Stimulated activated CD8-positive, alpha-beta memory T cell treated with anti-CD3 and anti-CD28 coated beads, Interleukin-7, amount 100 ng/mL, for 48 hours (primary cell): ENCODE measurements at regions not wholly inside any gene's neighbourhood (a gene's known extent, or its start where the extent isn't known, plus 50 kb on each side); places are given as distances from the start of the nearest gene placed in this dataset.

Experiments used
- DNase-seq, 2 donors: peaks; one replicate each; pipeline ENCODE4 v3.0.0-alpha.2; 2020; ENCODE audit warnings: low read depth in 1 of 2; ENCODE audit errors: extremely low read depth in 1 of 2

DNA sequence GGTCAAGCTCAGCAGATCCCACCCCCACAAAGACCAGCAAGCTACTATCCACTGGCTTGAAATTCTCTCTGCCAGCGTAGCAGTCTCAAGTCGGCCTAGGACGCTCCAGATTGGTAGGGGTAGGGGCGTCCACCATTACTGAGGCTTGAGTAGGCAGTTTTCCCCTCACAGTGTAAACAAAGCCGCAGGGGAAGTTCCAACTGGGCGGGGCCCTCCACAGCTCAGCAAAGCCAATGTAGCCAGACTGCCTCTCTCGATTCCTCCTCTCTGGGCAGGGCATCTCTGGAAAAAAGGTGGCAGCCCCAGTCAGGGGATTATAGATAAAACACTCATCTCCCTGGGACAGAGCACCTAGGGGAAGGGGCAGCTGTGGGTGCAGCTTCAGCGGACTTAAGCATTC, 1064.9 kb upstream of the TENM4 start:
- no peak for DNase-seq

DNA sequence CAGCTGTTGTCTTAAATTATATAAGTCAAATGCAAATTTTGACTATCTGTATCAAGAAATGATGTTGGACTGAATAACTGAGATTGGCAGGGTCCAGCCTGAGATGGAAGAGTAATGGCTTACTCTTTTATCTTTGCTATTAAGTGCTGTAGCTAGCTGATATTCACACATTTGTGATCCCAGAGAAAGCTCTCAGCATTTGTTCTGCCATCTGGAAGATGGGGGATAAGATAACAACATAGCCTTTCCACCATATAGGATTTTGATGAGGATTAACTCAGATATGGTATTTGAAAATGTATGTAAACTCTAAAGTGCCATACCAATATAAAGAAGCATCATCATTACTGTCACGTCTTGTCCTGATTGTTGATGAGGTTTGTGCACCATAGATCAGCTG, 1063.2 kb upstream of the TENM4 start:
- DNase-seq: no peak

DNA sequence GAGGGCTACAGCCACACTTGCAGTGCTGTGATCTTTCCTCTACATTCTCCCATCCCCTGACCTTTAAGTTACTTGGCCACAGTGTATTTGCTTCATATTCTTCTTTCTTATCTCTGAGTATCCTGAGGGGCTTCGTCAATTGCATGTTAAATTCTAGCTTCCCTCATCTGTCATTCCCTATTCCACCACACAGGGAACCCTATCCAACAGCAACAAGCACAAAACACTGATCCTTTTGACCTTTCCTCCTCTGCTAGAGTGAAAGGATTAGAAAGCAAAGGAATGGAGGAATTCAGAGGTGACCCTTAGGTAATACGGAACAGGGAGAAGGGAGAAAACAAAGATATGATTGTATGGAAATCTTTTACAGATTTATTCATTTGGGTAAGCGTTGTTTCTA, 1061.7 kb upstream of the TENM4 start:
- no peak for DNase-seq

DNA sequence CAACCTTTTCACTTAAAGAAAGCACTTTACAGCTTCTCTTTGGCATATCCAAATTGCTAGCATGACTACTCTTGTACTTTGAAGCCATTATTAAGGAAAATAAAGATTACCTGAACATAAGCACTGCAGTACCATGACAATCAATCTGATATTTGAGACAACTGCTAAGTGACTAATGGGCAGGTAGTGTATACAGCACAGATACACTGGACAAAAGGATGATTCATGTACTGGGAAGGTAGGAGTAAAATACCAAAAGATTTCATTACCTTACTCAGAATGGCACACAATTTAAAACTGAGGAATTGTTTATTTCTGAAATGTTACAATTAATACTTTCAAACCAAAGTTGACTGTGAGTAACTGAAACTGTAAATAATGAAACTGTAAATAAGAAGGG, 1054.3 kb upstream of the TENM4 start:
- DNase-seq: no peak

DNA sequence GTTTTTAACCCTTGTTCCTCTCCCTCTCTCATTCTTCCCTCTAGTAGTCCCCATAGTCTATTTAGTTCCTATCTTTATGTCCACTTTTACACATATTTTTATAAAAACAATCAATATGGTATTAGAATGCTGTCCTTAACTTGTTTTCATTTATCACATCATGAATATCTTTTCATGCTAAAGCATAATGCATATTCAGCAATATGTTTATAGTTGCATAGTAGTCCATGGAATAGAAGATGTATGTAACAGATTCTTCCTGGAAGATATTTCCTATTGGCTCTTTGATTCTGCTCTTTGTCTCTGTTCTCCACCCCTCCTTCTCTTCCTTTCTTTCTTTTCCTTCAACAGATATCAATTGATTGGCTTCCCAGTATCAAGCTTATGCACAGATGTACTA, 1047.1 kb upstream of the TENM4 start:
- no peak for DNase-seq

DNA sequence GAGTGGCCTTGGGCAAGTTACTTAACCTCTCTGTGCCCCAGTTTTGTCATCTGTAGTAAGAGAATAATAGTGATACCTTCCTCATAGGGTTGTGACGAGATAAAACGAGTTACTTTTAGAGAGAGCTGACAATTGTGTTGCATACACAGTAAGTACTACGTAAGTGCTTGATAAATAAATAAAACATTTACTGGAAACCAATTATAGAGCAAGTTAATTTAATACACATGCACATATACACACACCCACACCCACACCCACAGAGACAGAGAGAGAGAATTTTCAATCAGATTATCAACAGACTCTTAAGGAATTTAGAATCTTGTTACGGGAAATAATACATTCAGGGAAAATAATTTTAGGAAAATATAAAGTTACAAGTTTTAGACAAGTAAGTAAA, 1045.8 kb upstream of the TENM4 start:
- DNase-seq: no peak

DNA sequence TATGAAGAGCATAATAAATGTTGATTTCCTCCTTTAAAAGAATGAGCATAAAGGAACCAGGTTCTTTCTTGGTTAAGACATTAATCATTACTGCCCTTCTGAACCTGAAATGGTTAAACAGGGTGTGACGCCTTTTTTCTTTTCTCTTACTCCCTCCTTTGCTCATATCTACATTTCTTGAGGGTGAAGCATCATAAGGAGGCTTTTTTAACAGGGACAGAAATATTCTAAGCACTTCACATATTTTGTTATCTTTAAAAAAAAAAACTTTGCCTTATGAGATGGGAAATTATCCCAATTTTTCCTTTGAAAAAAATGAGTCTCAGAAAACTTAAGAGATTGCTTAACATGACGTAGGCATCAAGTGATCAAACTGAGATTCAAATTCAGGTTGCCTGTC, 1036.3 kb upstream of the TENM4 start:
- DNase-seq: no peak

DNA sequence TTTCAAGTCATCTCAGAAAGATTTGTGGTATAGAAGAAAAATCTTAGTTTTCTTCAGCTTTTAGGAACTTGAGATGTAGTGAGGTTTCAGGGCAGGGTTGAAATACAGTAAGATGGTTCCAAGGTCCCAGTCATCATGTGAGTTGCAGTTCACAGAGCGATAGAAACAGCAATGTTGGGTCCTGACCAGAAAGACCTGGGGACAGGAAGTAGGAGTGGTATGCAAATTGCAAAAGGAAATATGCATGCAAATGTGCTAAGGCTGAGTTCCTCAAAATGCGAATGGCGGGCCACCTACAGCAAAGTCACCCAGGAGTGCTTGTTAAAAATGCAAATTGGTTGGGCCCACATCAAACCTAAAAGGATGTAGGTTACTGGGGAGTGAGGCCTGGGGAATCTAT, 1032.7 kb upstream of the TENM4 start:
- no peak for DNase-seq

DNA sequence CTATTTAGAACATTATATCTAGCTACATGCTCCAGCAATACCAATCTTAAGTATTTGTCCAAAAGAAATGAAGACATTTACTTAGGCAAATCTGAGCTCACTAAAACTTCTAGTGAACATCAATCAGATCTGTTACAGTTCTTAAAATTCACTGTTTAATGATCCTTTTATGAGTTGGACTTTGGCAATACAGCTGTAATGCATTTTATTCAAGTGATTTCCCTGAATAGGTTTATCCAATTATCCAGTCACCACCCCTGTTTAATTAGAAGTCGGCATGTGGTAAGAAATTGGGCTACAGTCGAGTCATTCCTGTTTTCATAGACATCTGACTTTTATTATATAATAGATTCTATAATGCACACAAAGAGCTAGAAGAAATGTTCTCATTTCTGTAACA, 1029.0 kb upstream of the TENM4 start:
- DNase-seq: no peak

DNA sequence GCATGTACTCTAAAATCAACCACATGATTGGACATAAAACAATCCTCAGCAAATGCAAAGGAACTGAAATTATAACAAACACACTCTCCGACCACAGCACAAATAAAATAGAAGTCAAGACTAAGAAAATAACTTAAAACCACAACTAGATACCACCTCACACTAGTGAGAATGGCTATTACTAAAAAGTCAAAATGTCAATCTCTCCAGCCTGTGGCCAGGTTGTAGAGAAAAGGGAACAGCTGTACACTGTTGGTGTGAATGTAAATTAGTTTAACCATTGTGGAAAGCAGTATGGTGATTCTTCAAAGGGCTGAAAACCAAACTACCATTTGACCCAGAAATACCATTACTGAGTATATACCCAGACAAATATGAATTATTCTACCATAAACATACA, 1025.7 kb upstream of the TENM4 start:
- DNase-seq: no peak

DNA sequence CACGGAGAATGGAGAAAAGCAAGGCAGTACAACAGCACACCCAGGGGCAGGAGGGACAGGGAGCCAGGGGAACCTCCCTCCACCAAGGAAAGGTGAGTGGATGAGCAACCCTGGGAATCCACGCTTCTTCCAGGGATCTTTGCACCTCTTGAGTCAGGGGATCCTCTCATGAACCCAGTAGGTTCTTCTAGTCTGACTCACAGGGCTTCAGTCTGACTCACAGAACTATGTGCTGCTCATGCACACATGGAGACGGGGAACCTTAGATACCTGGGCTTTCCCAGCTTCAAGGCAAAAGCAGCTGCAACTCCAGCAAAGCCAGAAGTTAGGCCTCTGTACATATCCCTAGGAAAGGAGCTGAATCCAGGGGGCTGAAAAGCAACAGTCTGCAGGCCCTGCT, 1021.4 kb upstream of the TENM4 start:
- DNase-seq: no peak

DNA sequence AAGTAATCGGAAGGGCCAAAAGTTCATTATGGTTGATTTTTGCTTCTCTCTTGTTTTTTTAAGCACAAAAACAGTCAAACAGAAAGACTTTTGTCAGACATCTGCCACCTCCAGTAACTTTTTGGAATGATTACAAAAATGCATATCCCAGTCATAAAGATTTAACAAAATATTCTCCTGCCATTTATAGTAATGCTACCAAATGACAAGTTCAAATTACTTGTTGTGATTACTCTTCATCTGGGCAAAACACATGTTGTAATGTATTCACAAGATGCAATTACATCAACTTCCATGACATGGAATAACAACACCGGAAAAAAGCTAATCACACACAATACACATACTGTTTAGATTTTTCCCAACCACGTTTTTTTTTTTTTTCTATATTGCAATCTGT, 1017.5 kb upstream of the TENM4 start:
- DNase-seq: no peak

DNA sequence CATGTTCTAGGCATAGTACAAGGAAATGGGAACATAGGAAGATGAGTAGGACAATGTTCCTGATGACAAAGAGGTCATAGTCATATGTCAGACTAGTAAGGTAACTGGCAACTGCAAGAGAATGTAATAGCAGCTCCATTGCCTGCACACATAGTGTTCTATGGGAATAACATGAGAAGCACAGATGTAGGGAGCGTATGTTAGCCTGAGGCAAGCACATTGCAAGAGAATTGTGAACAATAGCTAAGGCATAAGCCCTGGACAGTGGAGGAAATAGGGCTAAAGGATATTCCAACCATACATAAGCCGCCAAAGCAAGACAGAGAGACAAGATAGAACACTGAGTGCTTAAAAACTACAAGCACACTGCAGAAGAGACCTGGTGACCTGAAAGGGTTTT, 1017.0 kb upstream of the TENM4 start:
- no peak for DNase-seq

DNA sequence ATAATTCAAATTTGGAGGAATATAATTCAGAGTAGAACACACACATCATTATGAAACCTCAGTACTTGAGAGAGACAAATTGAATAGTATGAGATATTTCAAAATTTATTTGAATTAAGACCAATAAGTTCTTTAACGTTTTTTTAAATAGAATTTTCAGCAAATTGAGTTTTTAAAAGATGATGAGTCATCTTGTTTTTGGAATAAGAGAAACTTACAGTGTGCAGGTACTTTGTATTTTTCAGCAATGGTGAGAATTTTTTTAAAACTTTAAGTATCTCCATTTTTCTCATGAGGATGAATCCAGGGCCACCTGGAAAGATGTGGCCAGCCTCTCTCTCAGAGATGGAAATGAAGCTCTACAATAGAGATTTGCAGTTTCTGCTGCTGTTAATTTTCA, 1015.0 kb upstream of the TENM4 start:
- DNase-seq: no peak

DNA sequence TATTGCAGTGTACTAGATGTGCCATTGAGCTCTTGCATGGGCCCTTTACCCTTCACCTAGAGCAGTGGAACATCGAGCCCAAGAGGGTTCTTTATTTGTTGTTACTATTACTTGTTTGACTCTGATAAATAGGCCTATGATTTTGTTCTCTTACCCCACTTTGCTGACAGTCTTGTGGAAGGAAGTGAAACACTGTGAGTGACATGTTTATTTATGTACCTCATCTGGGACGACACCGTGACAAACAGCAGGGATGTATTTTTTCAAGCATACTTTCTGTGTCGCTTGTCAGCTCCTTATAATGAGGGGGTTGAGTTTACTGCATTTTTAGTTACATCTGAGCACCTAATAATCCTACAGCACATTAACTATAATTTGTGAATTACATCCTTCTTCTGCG, 1010.3 kb upstream of the TENM4 start:
- DNase-seq: no peak

DNA sequence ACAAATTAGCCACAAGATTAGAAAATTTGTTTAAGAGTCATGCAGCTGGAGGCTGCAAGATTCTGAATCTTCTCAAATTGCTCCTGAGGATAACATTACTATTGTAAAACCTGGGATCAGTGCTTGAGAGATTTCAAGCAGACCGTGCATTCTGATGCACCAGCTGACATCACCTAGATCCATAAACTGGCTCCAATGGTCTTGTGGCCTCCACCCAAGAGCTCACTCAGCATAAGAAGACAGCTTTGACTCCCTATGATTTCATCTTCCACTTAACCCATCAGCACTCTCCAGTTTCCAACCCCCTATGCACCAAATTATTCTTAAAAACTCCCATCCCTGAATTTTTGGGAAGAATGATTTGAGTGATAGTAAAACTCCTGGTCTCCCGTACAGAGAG, 1007.9 kb upstream of the TENM4 start:
- no peak for DNase-seq

DNA sequence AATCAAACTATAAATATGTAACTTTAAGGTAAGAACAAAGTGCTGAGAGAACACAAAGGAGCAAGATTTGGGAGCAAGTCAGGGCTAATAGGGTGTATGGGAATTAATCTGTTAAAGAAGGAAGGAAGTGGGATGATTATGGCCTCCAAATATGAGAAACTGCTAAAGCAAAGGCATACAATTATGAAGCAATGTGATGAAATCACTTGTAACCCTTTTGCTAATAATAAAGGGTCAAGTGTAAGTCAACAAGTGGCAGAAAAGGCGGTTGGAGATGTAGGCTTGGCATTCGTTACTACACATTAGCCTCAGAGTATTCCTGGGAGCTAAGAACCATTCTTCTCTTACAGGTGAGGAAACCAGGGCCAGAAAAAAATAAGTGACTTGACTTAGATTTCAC, 1002.3 kb upstream of the TENM4 start:
- DNase-seq: no peak

DNA sequence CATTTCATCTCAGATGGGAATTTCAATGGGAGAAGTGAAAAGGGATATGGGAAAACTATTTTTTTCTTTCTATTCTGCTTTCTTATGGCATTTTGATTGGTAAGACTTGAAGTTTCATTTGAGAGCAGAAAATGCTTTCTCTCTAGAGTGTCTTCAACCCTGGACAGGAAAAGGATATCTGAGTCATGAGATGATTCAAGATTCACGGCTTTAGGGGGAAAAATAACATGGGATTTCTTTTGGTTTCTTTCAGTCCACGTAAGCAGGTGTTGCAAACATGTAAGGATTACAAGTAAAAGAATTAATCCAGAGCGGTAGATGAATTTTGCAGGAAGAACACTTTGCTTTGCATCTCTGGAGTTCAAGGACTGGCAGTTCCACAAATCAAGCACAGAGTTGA, 1001.0 kb upstream of the TENM4 start:
- DNase-seq: no peak

DNA sequence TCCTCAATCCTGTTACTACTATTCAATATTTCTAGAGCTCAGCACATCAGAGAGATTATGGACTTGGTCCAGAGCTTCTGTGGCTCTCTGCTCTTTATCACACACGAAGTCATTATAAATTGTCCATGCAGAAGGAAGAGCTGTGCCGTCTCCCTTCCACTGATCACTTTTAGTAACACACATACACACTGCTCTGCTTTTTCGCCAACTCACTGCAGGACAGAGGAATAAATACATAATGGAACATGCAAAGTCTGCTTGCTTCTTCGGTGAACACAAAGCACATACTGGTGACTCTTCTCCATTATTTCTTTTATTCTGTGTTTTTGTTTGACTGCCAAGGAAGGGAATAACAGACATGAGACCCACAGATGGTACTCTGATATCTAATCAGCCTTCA, 1000.0 kb upstream of the TENM4 start:
- no peak for DNase-seq

DNA sequence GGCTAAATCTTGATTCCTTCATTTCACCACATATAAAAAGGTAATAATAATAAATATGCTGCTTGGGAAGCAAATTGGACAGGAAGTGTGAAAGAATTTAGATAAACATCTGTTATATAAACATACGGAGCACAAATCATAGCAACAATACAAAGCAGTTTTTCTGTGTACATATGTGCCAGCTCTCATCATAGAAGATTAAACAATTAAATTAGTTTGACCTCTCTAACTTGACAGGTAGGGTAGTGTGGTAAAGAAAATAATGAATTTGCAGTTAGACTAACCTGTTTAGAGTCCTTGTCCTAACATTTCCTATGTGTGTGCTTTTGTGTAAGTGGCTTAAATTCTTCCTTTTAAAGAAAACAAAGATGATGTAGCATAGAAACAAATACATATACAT, 995.7 kb upstream of the TENM4 start:
- DNase-seq: no peak

DNA sequence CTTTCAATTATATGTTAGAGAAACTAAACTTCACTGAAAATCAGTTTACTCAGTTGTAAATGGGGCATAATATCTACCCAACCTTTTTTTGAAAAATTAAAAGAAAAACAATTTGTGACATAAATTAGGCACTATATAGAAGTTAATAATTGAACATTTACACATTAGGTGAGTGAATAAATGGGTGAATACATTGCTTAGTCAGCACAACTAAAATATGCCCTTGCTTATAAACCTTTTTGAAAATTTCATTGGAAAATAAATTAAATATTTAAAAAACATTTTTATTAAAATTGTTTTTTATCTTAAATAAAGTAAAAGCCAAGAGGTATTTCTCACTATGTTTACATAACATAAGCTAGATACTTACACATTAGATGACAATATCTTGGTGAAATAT, 994.5 kb upstream of the TENM4 start:
- DNase-seq: no peak

DNA sequence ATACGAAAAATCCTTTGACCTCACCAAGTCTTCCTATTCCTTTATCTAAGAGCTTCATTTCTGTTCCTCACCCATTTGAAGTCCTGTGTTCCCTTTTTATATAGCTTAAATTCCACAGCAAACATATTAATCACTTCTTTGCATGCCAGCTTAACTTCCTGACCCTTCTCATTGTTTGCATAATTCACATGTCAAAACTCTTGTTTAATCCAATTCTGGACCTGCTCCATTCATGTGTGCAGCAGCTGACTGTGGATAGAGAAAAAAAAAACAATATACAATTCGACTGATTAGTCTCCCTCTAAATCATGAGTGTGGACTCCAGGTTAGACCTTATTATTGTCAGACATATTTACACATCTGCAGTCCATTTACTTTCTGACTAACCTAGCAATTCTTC, 991.2 kb upstream of the TENM4 start:
- no peak for DNase-seq

DNA sequence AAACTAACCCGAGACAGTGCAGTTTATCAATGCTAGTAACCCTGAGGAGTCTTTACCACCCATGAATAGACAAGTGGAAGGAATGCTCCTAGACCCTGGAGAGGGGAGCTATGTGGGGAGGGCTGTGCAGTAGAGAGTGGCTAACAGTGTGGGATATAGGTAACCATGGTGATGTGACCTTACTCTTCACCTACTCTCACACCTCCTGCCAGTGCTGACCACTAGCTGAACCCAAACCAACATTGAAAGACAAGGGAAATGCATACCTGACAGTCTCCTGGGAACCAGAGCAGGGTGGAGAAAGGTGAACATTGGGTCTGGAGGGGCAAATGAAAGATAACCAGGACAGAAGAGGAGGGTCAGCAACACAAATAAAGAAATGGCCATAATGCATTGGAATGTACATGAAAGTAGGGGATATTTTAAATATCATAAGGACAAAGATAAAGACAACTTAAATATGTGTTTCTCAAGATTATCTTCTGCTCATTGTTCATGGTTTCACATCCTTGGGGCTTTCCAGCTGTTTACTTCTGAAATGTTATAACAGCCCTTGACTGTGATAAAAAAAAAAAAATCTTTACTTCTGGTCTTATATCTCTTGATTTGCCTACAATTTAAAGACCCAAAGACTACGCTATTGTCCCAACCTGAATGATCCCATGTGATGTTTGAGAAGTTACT, 983.3 kb upstream of the TENM4 start:
- DNase-seq: no peak

DNA sequence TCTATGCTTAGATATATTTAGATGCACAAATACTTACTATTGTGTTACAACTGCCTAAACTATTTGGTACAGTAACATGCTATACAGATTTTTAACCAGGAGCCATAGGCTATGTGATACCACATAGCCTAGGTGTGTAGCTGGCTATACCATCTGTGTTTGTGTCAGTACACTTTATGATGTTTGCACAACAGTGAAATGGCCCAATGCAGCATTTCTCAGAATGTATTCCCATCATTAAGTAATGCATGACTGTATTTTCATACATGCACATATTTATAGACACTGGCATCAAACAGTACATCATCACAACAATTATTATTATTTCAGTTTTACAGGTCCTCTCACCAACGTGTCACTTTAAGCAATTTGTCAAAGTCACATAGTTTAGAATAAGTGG, 979.5 kb upstream of the TENM4 start:
- DNase-seq: no peak
